Prostate gland (tissue), 2 donors: ENCODE measurements at regions not wholly inside any gene's neighbourhood (a gene's known extent, or its start where the extent isn't known, plus 50 kb on each side); places are given as distances from the start of the nearest gene placed in this dataset.

Source experiments
- DNase-seq: peaks from one replicate; pipeline ENCODE4 v3.0.0-alpha.2; 2019; ENCODE audit warnings: low spot score
- H3K27ac ChIP-seq, 2 donors: fragments of 200-600 bp; sonication (generic); 2 replicates each; pipeline ENCODE4 v1.5.1; 2017 to 2019
- H3K27me3 ChIP-seq: fragments of 200-600 bp; sonication (generic); replicated peaks from 2 replicates; pipeline ENCODE4 v1.5.1; 2019; ENCODE audit not compliant: insufficient read depth
- H3K36me3 ChIP-seq, 2 donors: fragments of 200-600 bp; sonication (generic); 1 replicate in 1 of 2; 2 replicates in 1 of 2; pipeline versions ENCODE4 v1.5.1 to v1.8.1; 2017 to 2019
- H3K4me1 ChIP-seq: fragments of 200-600 bp; sonication (generic); replicated peaks from 2 replicates; pipeline ENCODE4 v1.5.1; 2019
- H3K4me3 ChIP-seq, 2 donors: fragments of 200-600 bp; sonication (generic); 2 replicates each; pipeline ENCODE4 v1.5.1; 2017 to 2019
- H3K9me3 ChIP-seq: fragments of 200-600 bp; sonication (generic); 2 replicates; pipeline ENCODE4 v1.5.1; 2017
- POLR2A ChIP-seq: fragments of 450-650 bp; IDR thresholded peaks from one replicate; pipeline ENCODE4 v1.6.1; 2016; ENCODE audit warnings: antibody characterized with exemption, mild to moderate bottlenecking
- POLR2AphosphoS5 ChIP-seq: sonication (generic); formaldehyde crosslinking; IDR thresholded peaks from one replicate; pipeline ENCODE4 v1.6.1; 2017; ENCODE audit warnings: antibody characterized with exemption
- WGBS: methylation state at CpG from one replicate; pipeline ENCODE4 v1.1.5; 2018; 5-methylcytosine and 5-hydroxymethylcytosine counted together
- intact Hi-C: fragments of 100-400 bp; cut with DNase I; formaldehyde crosslinking; loops from one replicate; pipeline ENCODE4 v1.14.2; 2022
- TF ChIP-seq, protein P1 (sequence below), 4 experiments: fragments of 200-600 bp in 2 of 4; fragments of 450-650 bp in 2 of 4; sonication (generic) in 2 of 4; IDR thresholded peaks; 1 replicate in 3 of 4; 2 replicates in 1 of 4; pipeline ENCODE4 v1.5.1; 2016 to 2019; ENCODE audit warnings: antibody characterized with exemption in 4 of 4, mild to moderate bottlenecking in 2 of 4, moderate library complexity in 2 of 4

DNA sequence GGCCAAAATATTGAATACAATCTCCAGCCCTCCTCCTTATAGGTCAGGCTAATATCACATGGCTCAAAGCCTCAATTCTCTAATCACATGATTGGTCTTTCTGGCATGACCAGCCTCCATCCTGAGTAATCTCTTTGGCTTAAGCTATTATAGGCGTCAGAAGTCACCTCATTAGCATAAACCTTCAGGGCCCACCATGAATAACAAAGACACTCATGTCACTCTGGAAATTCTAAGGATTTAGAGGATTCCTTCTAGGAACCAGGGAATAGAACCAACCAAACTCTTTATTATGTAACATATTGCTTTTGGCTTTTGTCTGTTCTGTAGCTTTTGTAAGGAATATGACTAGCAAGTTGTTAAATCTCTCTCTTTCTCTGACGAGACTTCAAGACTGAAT is 109.2 kb upstream of the IGFBP7 start:
- TF ChIP-seq POLR2AphosphoS5 = no peak
- TF ChIP-seq, protein P1, sequence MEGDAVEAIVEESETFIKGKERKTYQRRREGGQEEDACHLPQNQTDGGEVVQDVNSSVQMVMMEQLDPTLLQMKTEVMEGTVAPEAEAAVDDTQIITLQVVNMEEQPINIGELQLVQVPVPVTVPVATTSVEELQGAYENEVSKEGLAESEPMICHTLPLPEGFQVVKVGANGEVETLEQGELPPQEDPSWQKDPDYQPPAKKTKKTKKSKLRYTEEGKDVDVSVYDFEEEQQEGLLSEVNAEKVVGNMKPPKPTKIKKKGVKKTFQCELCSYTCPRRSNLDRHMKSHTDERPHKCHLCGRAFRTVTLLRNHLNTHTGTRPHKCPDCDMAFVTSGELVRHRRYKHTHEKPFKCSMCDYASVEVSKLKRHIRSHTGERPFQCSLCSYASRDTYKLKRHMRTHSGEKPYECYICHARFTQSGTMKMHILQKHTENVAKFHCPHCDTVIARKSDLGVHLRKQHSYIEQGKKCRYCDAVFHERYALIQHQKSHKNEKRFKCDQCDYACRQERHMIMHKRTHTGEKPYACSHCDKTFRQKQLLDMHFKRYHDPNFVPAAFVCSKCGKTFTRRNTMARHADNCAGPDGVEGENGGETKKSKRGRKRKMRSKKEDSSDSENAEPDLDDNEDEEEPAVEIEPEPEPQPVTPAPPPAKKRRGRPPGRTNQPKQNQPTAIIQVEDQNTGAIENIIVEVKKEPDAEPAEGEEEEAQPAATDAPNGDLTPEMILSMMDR (IDR thresholded peaks at IDR 0.05) = no peak
- no peak for TF ChIP-seq POLR2A
- DNase-seq = no peak
- no peak overlapping the region for H3K27ac ChIP-seq
- H3K4me3 ChIP-seq = no peak overlapping the region
- intact Hi-C loops = no loop called here
- 88% methylated on average over 2 of the region's 2 CpGs for WGBS
- no peaks in the 10 kb centered on the region for H3K4me1 ChIP-seq
- no peaks in the 10 kb centered on the region for H3K9me3 ChIP-seq
- no peaks in the 10 kb centered on the region for H3K27me3 ChIP-seq
- H3K36me3 ChIP-seq = no peaks in the 10 kb centered on the region

DNA sequence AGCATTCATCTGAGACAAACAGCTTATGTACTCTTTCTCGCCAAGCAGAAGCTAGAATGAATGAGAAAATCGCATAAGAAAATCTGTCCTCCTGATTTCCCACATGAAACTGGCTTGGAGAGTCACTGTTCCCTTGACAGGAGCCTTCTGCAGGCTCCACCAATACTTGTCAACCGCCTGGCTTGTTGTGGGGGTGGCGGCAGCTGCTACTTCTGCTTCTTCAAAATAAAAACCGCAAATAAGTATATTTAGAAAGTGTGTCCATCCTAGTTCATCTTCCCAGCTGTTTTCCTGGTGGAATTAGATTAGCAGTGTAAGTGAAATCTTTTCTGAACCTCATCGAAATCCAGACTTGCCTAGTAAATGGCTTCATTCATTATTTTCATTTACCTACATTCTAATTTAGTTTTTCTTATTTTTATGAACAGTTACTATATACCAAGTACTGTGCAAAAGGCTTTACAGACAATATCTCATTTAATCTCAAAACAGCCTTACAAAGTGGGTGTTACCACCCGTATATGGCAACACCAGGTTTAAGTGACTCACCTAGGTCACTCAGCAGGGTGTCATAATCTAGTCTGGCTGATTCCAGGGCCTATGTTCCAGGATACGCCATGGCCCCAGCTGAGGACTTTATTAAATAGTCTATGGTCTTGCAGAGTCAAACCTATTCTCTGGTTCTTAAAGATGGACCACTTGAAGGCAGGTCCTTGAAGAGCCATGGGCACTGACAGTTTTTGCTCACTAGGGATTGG is 104.6 kb upstream of the IGFBP7 start:
- WGBS = 91% methylated on average over 8 of the region's 8 CpGs
- no peak for TF ChIP-seq POLR2A
- no peak for TF ChIP-seq POLR2AphosphoS5
- TF ChIP-seq, protein P1 (IDR thresholded peaks at IDR 0.05) = no peak
- Histone ChIP-seq H3K9me3 (no peaks in the 10 kb centered on the region), H3K4me1 (no peaks in the 10 kb centered on the region), H3K27me3 (no peaks in the 10 kb centered on the region), H3K4me3 (no peak overlapping the region), H3K27ac (no peak overlapping the region), H3K36me3 (no peaks in the 10 kb centered on the region)
- intact Hi-C loops = no loop called here
- no peak for DNase-seq

DNA sequence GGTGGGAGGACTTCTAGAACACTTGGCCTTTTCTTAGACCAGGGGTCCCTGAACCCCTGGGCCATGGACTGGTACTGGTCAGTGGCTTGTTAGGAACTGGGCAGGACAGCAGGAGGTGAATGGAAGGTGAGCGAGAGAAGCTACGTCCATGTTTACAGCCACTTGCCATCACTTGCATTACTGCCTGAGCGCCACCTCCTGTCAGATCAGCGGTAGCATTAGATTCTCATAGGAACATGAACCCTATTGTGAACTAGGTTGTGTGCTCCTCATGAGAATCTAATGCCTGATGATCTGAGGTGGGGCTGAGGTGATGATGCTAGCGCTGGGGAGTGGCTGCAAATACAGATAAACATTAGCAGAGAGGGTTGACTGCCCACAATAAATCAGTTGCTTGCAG is 100.9 kb upstream of the IGFBP7 start:
- no peaks in the 10 kb centered on the region for H3K27me3 ChIP-seq
- DNase-seq = no peak
- 79% methylated on average over 5 of the region's 5 CpGs for WGBS
- no peak overlapping the region for H3K27ac ChIP-seq
- no peaks in the 10 kb centered on the region for H3K36me3 ChIP-seq
- TF ChIP-seq POLR2A (no peak), POLR2AphosphoS5 (no peak)
- TF ChIP-seq, protein P1 (IDR thresholded peaks at IDR 0.05) = no peak
- no peaks in the 10 kb centered on the region for H3K9me3 ChIP-seq
- intact Hi-C loops = no loop called here
- H3K4me1 ChIP-seq = no peaks in the 10 kb centered on the region
- H3K4me3 ChIP-seq = no peak overlapping the region

DNA sequence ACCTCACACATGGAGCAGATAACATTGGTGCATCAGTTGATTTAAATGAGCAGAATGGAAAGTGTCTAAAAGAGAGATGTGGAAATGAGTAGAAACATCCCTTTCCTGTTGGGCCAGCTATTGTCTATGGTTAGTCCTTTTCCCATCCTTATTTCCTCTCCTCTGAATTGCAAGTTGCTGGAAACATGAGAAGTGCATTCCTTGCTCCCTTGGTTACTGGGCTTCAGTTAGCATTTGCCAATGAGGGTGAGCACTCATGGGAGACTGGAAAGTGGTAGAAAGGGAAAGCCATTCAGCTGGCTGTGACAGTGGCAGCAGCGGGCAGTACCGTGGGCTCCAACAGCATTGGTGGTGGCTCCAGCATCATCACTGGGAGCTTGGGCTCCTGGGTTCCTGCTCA is 96.0 kb upstream of the IGFBP7 start:
- intact Hi-C loops = no loop called here
- DNase-seq = no peak
- 46% methylated on average over 2 of the region's 2 CpGs for WGBS
- no peak overlapping the region for H3K4me3 ChIP-seq
- H3K4me1 ChIP-seq = no peaks in the 10 kb centered on the region
- no peaks in the 10 kb centered on the region for H3K27me3 ChIP-seq
- H3K9me3 ChIP-seq = no peaks in the 10 kb centered on the region
- H3K27ac ChIP-seq = no peak overlapping the region
- H3K36me3 ChIP-seq = no peaks in the 10 kb centered on the region
- TF ChIP-seq POLR2AphosphoS5 = no peak
- no peak for TF ChIP-seq POLR2A
- TF ChIP-seq, protein P1 (IDR thresholded peaks at IDR 0.05) = no peak

DNA sequence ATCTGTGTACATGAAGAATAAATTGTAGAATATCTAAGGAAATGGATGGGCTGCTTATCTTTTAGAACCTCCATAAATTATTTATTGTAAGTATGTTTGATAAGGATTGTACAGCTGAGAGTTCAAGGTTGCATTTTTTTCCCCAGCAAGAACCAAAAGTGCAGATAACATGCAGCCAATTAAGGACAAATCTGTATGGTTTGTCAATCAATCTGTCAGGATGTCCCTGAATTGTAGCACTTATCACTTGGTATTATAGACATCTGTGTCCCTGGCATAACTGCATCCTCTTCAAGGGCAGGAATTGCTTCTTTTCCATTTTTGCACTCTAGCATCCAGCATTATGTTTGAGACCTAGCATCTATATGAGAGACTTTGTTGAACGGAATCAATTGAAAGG is 95.4 kb upstream of the IGFBP7 start:
- H3K27me3 ChIP-seq = no peaks in the 10 kb centered on the region
- no peaks in the 10 kb centered on the region for H3K4me1 ChIP-seq
- no peaks in the 10 kb centered on the region for H3K36me3 ChIP-seq
- intact Hi-C loops = no loop called here
- 89% methylated on average over 1 of the region's 1 CpG for WGBS
- no peak for DNase-seq
- no peak overlapping the region for H3K4me3 ChIP-seq
- no peak overlapping the region for H3K27ac ChIP-seq
- H3K9me3 ChIP-seq = no peaks in the 10 kb centered on the region
- TF ChIP-seq POLR2AphosphoS5 = no peak
- no peak for TF ChIP-seq POLR2A
- TF ChIP-seq, protein P1 (IDR thresholded peaks at IDR 0.05) = no peak
